GM19455 (cell line): ENCODE measurements at regions not wholly inside any gene's neighbourhood (a gene's known extent, or its start where the extent isn't known, plus 50 kb on each side); places are given as distances from the start of the nearest gene placed in this dataset.

Experiments
- ATAC-seq: cut with Tn5 transposase; IDR thresholded peaks from one replicate; pipeline ENCODE4 v1.9.1; 2021; ENCODE audit not compliant: unreplicated experiment

- no peak for ATAC-seq
Observed at GRCh38 chr6:165804331-165805066, 141.5 kb upstream of the PDE10A start.

- no peak for ATAC-seq
Observed at GRCh38 chr6:165800337-165800736, 137.3 kb upstream of the PDE10A start.

GRCh38 chr6:165799391-165800153 is 136.5 kb upstream of the PDE10A start:
- no peak for ATAC-seq

GRCh38 chr6:165798991-165799390 is 135.9 kb upstream of the PDE10A start:
- ATAC-seq, result no peak

GRCh38 chr6:165794179-165794601 is 131.1 kb upstream of the PDE10A start:
- ATAC-seq, result no peak

GRCh38 chr6:165793287-165793825 is 130.3 kb upstream of the PDE10A start:
- no peak for ATAC-seq

GRCh38 chr6:165791876-165792437 is 128.9 kb upstream of the PDE10A start:
- no peak for ATAC-seq

- no peak for ATAC-seq
Observed at GRCh38 chr6:165791306-165791705, 128.3 kb upstream of the PDE10A start.

GRCh38 chr6:165782812-165783211 is 119.8 kb upstream of the PDE10A start:
- no peak for ATAC-seq

GRCh38 chr6:165782134-165782533 is 119.1 kb upstream of the PDE10A start:
- no peak for ATAC-seq

- ATAC-seq, result no peak
Observed at GRCh38 chr6:165777680-165778079, 114.6 kb upstream of the PDE10A start.

- no peak for ATAC-seq
Observed at GRCh38 chr6:165776691-165777090, 113.7 kb upstream of the PDE10A start.

GRCh38 chr6:165775721-165776120 is 112.7 kb upstream of the PDE10A start:
- no peak for ATAC-seq

GRCh38 chr6:165774903-165775601 is 112.0 kb upstream of the PDE10A start:
- no peak for ATAC-seq

- no peak for ATAC-seq
Observed at GRCh38 chr6:165770397-165771082, 107.5 kb upstream of the PDE10A start.

GRCh38 chr6:165769884-165770283 is 106.8 kb upstream of the PDE10A start:
- ATAC-seq, result no peak

GRCh38 chr6:165769401-165769800 is 106.4 kb upstream of the PDE10A start:
- no peak for ATAC-seq

- ATAC-seq, result no peak
Observed at GRCh38 chr6:165768961-165769360, 105.9 kb upstream of the PDE10A start.

GRCh38 chr6:165767228-165767627 is 104.2 kb upstream of the PDE10A start:
- no peak for ATAC-seq

GRCh38 chr6:165766457-165766856 is 103.4 kb upstream of the PDE10A start:
- no peak for ATAC-seq

- ATAC-seq, result no peak
Observed at GRCh38 chr6:165766026-165766425, 103.0 kb upstream of the PDE10A start.
